ENCODE measurements at regions not wholly inside any gene's neighbourhood (a gene's known extent, or its start where the extent isn't known, plus 50 kb on each side); places are given as distances from the start of the nearest gene placed in this dataset.

GRCh38 chr2:6024784-6025183 is 332.6 kb downstream of the SOX11 start:
- TF ChIP-seq SIN3A (conservative IDR thresholded peaks at IDR 0.05 in 1 of 2, IDR thresholded peaks at IDR 0.05 in 1 of 2; ENCODE audit: low read depth in 1 of 2, low read length in 2 of 2): no peak
- TF ChIP-seq JUND (IDR thresholded peaks at IDR 0.05; ENCODE audit: low read length): no peak

All from H1 (cell line).